Sigmoid colon (tissue), 6 donors: ENCODE measurements at regions not wholly inside any gene's neighbourhood (a gene's known extent, or its start where the extent isn't known, plus 50 kb on each side); places are given as distances from the start of the nearest gene placed in this dataset.

Source experiments
- DNase-seq: peaks from one replicate; pipeline ENCODE4 v3.0.0-alpha.2; 2019
- H3K27ac ChIP-seq, 4 donors: fragments of 200-600 bp; sonication (generic); one replicate each; pipeline ENCODE4 v1.5.1; 2016 to 2019; ENCODE audit warnings: mild to moderate bottlenecking in 1 of 4
- H3K27me3 ChIP-seq, 3 donors: fragments of 200-600 bp; sonication (generic); one replicate each; pipeline ENCODE4 v1.5.1; 2019; ENCODE audit warnings: mild to moderate bottlenecking in 1 of 3
- H3K36me3 ChIP-seq, 4 donors: fragments of 200-600 bp; sonication (generic); one replicate each; pipeline ENCODE4 v1.5.1; 2016 to 2019
- H3K4me1 ChIP-seq, 4 donors: fragments of 200-600 bp; sonication (generic); one replicate each; pipeline ENCODE4 v1.5.1; 2017 to 2019
- H3K4me3 ChIP-seq, 4 donors: fragments of 200-600 bp; sonication (generic); one replicate each; pipeline ENCODE4 v1.5.1; 2017 to 2019; ENCODE audit warnings: mild to moderate bottlenecking in 2 of 4, moderate library complexity in 1 of 4
- H3K9me3 ChIP-seq, 4 donors: fragments of 200-600 bp in 3 of 4; sonication (generic) in 3 of 4; one replicate each; pipeline versions ENCODE4 v1.5.1 to v1.6.1; 2013 to 2019
- EP300 ChIP-seq, 4 donors: sonication (generic); formaldehyde crosslinking; IDR thresholded peaks; one replicate each; pipeline ENCODE4 v1.6.1; 2017; ENCODE audit warnings: antibody characterized with exemption in 4 of 4
- POLR2A ChIP-seq, 2 donors: fragments of 450-650 bp; IDR thresholded peaks; one replicate each; pipeline ENCODE4 v1.6.1; 2016; ENCODE audit warnings: antibody characterized with exemption in 2 of 2, mild to moderate bottlenecking in 2 of 2, moderate library complexity in 2 of 2
- POLR2AphosphoS5 ChIP-seq, 4 donors: sonication (generic); formaldehyde crosslinking; IDR thresholded peaks; one replicate each; pipeline ENCODE4 v1.6.1; 2017; ENCODE audit warnings: antibody characterized with exemption in 4 of 4
- WGBS, 2 donors: extraction: QIAGEN DNeasy Blood & Tissue Kit; methylation state at CpG; one replicate each; pipeline ENCODE4 v1.1.7; 2013; 5-methylcytosine and 5-hydroxymethylcytosine counted together
- intact Hi-C: fragments of 100-400 bp; cut with DNase I; formaldehyde crosslinking; loops from one replicate; pipeline ENCODE4 v1.15.1; 2023
- TF ChIP-seq, protein P1 (sequence below), 4 experiments: fragments of 450-650 bp in 3 of 4; fragments of 200-600 bp in 1 of 4; IDR thresholded peaks; one replicate each; pipeline ENCODE4 v1.5.1; 2016 to 2019; ENCODE audit warnings: antibody characterized with exemption in 4 of 4, mild to moderate bottlenecking in 3 of 4, moderate library complexity in 2 of 4
- donor health status: healthy with polysubstance abuse.
- donor health status: healthy.

DNA sequence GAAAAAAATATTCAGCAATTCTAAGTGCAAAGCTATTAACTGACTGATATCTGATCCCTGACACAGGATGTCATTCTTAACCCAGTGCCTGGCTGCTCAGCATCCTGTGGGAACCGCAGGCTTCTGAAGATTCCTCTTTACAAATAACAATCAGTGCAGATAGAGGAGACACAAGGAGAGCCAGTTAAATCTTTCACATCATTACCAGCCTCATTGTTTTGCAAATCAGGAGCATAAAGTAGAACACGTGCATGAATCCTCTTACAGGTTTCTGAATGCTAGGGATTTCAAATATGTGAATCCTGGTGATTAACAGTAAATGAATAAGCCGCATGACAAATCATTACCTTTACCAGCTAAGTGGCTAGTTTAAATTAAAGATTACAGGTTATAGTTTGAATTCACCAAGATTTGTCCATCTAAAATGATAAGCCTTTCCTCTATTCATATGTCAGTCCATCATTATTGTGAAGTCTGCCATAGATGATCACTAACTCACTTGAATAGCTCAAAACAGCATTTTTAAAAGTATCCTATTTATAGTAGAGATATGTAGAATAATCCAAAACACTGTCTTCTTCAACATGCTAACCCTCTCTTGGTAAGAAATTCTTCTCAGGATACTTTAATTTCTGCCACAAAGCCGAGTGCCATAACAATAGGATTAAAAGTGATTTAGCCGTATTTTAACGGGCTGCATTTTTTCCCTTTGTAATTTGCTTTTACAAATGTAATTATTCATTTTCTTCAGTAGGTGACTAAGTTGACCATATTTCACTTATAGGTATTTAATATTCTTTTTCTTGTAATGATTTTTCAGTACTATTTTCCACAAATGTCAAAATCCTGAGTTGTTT is 367.3 kb upstream of the EPHA7 start:
- no peak for DNase-seq
- WGBS, 2 donors = 65 to 86% methylated on average over 6 of the region's 6 CpGs
- no peaks in the 10 kb centered on the region for H3K36me3 ChIP-seq
- no peak for TF ChIP-seq POLR2A (IDR thresholded peaks at IDR 0.05)
- TF ChIP-seq, protein P1, sequence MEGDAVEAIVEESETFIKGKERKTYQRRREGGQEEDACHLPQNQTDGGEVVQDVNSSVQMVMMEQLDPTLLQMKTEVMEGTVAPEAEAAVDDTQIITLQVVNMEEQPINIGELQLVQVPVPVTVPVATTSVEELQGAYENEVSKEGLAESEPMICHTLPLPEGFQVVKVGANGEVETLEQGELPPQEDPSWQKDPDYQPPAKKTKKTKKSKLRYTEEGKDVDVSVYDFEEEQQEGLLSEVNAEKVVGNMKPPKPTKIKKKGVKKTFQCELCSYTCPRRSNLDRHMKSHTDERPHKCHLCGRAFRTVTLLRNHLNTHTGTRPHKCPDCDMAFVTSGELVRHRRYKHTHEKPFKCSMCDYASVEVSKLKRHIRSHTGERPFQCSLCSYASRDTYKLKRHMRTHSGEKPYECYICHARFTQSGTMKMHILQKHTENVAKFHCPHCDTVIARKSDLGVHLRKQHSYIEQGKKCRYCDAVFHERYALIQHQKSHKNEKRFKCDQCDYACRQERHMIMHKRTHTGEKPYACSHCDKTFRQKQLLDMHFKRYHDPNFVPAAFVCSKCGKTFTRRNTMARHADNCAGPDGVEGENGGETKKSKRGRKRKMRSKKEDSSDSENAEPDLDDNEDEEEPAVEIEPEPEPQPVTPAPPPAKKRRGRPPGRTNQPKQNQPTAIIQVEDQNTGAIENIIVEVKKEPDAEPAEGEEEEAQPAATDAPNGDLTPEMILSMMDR (IDR thresholded peaks at IDR 0.05) = no peak
- TF ChIP-seq POLR2AphosphoS5 (IDR thresholded peaks at IDR 0.05) = no peak
- TF ChIP-seq EP300 (IDR thresholded peaks at IDR 0.05) = no peak
- intact Hi-C loops = loop anchor here (10.0 kb wide), 1 partner anchor 212 kb away; no protein-coding TSS in a partner anchor
- H3K27ac ChIP-seq = peak overlapping the region in 1 of 4 donors; percentile 18
- H3K27me3 ChIP-seq = no peaks in the 10 kb centered on the region
- peaks cover 0 to 18% (median 9%) of the 10 kb centered on the region in 4 donors for H3K4me1 ChIP-seq
- H3K9me3 ChIP-seq = no peaks in the 10 kb centered on the region
- H3K4me3 ChIP-seq = no peak overlapping the region

DNA sequence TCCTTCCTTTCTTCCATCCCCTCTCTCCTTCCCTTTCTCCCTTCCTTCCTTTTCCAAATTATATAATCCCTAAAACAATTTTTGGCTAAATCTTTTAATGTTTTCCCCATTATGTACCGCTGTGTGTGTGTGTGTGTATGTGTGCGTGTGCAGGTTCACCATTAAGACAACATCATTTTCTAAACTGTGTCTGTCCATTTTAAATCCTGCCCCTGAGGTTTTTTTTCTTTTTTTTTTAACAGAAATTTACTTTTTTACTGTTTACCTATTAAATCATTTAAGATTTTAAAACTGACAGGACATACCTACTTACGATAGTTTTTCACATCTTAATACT is 366.3 kb upstream of the EPHA7 start:
- 80 to 95% methylated on average over 3 of the region's 3 CpGs for WGBS, 2 donors
- no peak for DNase-seq
- Histone ChIP-seq H3K36me3 (no peaks in the 10 kb centered on the region), H3K4me1 (peaks cover 0 to 18% (median 9%) of the 10 kb centered on the region in 4 donors), H3K9me3 (no peaks in the 10 kb centered on the region), H3K4me3 (peak overlapping the region; percentile 6 to 42 (median 38)), H3K27me3 (no peaks in the 10 kb centered on the region), H3K27ac (peak overlapping the region in 3 of 4 donors; percentile 65 to 76 (median 68))
- TF ChIP-seq POLR2AphosphoS5 (IDR thresholded peaks at IDR 0.05) (no peak), EP300 (IDR thresholded peaks at IDR 0.05) (no peak), POLR2A (IDR thresholded peaks at IDR 0.05) (no peak)
- TF ChIP-seq, protein P1 (IDR thresholded peaks at IDR 0.05) = no peak
- intact Hi-C loops = loop anchor here (10.0 kb wide), 1 partner anchor 211 kb away; no protein-coding TSS in a partner anchor

DNA sequence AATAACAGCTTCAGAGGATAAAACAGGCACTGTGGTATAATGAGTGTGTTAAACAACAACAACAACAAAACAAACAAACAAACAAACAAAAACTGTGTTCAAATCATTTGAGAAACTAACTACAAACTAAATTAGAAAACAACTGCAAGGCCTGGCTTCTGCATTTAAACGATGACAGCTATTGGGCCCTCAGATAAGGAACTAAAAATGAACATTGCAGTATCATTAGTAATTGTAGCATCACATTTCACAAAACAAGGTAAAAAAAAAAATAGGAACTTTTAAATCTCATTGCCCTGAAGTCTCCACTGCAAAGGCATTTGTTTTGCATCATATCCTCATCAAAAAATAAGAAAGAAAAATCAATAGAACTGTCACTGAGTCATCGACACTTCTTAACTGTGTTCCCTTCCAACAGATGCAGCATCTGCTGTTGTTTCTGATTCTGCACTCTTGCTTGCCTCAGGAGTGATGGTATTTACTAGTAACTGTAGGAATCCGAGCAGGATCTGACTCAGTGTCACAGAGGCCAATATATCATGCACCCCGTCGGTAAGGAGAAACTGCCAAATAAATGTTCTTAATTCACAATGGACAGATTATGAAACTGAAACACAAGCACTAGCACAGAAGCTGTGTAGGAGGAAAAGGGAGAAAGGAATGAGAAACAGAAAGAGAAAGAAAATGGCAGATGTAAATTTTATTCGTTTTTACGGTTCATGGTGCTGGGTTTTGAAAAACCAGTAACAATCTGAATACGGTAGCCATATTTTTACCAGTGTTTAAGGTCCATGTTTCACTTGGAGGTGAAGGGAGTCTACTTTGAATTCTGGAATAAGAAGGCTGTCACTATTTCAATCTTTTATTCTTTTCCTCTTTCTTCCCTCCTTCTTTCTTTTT is 365.7 kb upstream of the EPHA7 start:
- intact Hi-C loops = loop anchor here (5.0 to 10.0 kb wide), 2 partner anchors 210 to 363 kb away; no protein-coding TSS in a partner anchor
- no peak for DNase-seq
- Histone ChIP-seq H3K4me1 (peaks cover 0 to 23% (median 9%) of the 10 kb centered on the region in 4 donors), H3K36me3 (no peaks in the 10 kb centered on the region), H3K27me3 (no peaks in the 10 kb centered on the region), H3K9me3 (no peaks in the 10 kb centered on the region), H3K27ac (peak overlapping the region in 3 of 4 donors; percentile 65 to 76 (median 68)), H3K4me3 (peak overlapping the region; percentile 6 to 42 (median 38))
- WGBS, 2 donors = 72 to 84% methylated on average over 8 of the region's 8 CpGs
- TF ChIP-seq POLR2AphosphoS5 (IDR thresholded peaks at IDR 0.05) (peak in 2 of 4 donors; percentile 18 to 25), EP300 (IDR thresholded peaks at IDR 0.05) (no peak)

DNA sequence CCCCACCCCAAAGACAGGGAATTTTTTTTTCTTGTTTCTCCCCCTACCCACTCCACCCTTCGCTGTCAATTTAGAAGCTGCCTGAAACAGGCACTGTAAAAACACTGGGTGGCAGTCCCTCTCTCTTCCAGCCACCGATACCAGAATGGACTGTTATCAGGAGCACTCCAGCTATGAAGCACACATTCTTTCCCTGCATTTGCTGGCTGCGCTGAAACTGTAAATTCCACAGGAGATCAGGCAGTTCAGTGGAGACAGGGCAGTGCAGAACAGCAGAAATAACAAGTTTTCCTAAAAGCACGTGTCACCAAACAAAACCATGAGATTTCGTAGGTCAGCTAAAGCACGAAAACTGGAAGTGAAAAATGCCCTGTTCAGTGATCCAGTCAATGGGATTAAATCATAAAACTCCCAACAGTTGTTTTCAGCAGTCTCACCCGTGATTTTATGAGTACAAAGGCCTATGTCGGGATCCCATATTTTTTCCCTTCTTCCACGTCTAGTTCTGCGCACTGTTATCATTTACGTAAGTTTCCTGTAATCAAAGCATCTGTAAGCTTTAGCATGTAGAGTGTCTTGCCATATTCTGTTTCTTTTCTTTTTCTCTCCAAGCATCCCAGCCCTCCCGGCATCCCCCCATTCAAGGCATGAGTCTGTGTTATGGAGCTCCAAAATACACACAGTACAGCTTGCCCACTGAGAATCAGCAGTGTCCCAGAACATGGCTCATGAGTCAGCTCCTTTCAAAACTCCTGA is 359.9 kb upstream of the EPHA7 start:
- peak overlapping the region in 3 of 4 donors; percentile 13 to 20 (median 16) for H3K4me3 ChIP-seq
- 26 to 48% methylated on average over 12 of the region's 12 CpGs for WGBS, 2 donors

More for the DNA sequence above, 359.9 kb upstream of the EPHA7 start:
- no peaks in the 10 kb centered on the region for H3K27me3 ChIP-seq
- peak overlapping the region in 3 of 4 donors; percentile 69 to 75 (median 72) for H3K27ac ChIP-seq
- no peaks in the 10 kb centered on the region for H3K9me3 ChIP-seq
- H3K36me3 ChIP-seq = no peaks in the 10 kb centered on the region
- H3K4me1 ChIP-seq = peaks cover 0 to 16% (median 11%) of the 10 kb centered on the region in 4 donors
- TF ChIP-seq, protein P1 (IDR thresholded peaks at IDR 0.05) = peak in 1 of 4 experiments; percentile 9
- peak in 1 of 4 donors; percentile 58 for TF ChIP-seq EP300 (IDR thresholded peaks at IDR 0.05)
- TF ChIP-seq POLR2AphosphoS5 (IDR thresholded peaks at IDR 0.05) = peak in 1 of 4 donors; percentile 5
- TF ChIP-seq POLR2A (IDR thresholded peaks at IDR 0.05) = no peak
- DNase-seq = no peak
- intact Hi-C loops = no loop called here
